Neuronal stem cell (in vitro differentiated cells): ENCODE measurements at regions not wholly inside any gene's neighbourhood (a gene's known extent, or its start where the extent isn't known, plus 50 kb on each side); places are given as distances from the start of the nearest gene placed in this dataset.

Experiments
- DNase-seq: peaks from one replicate; pipeline ENCODE4 v3.0.0-alpha.2; 2013; ENCODE audit warnings: low spot score
- H2AFZ ChIP-seq: one replicate; pipeline ENCODE4 v1.6.1; 2013; ENCODE audit warnings: mild to moderate bottlenecking, low read length, inconsistent platforms
- H2AK5ac ChIP-seq: 2 replicates; pipeline ENCODE4 v1.6.1; 2013; ENCODE audit warnings: low read depth, mild to moderate bottlenecking, inconsistent platforms, low read length, moderate library complexity, mixed read lengths
- H2BK120ac ChIP-seq: 2 replicates; pipeline ENCODE4 v1.6.1; 2013; ENCODE audit warnings: low read depth, mild to moderate bottlenecking, inconsistent platforms, low read length, moderate library complexity, mixed read lengths
- H2BK12ac ChIP-seq: one replicate; pipeline ENCODE4 v1.6.1; 2013; ENCODE audit warnings: low read length, inconsistent platforms
- H2BK15ac ChIP-seq: 2 replicates; pipeline ENCODE4 v1.6.1; 2013; ENCODE audit warnings: mild to moderate bottlenecking, low read length, inconsistent platforms, mixed read lengths
- H2BK5ac ChIP-seq: one replicate; pipeline ENCODE4 v1.6.1; 2013; ENCODE audit warnings: inconsistent platforms, mild to moderate bottlenecking, low read length, moderate library complexity
- H3K14ac ChIP-seq: one replicate; pipeline ENCODE4 v1.6.1; 2013; ENCODE audit warnings: low read length, inconsistent platforms
- H3K18ac ChIP-seq: 2 replicates; pipeline ENCODE4 v1.6.1; 2013; ENCODE audit warnings: low read length, inconsistent platforms
- H3K23ac ChIP-seq: 2 replicates; pipeline ENCODE4 v1.6.1; 2013; ENCODE audit warnings: low read depth, mild to moderate bottlenecking, mixed read lengths, low read length, inconsistent platforms; ENCODE audit not compliant: poor library complexity
- H3K27ac ChIP-seq: replicated peaks from 3 replicates; pipeline ENCODE4 v1.5.1; 2013; ENCODE audit warnings: low read length, inconsistent platforms
- H3K27me3 ChIP-seq, 3 experiments: 2 replicates each; pipeline ENCODE4 v1.6.1; 2013; ENCODE audit warnings: low read length in 3 of 3, mild to moderate bottlenecking in 2 of 3, inconsistent platforms in 1 of 3, low read depth in 1 of 3, mixed read lengths in 1 of 3, moderate library complexity in 1 of 3; ENCODE audit not compliant: control insufficient read depth in 3 of 3, insufficient read depth in 3 of 3
- H3K36me3 ChIP-seq, 2 donors: replicated peaks in 1 of 2; 2 replicates each; pipeline ENCODE4 v1.6.1; 2013; ENCODE audit warnings: low read length in 2 of 2; ENCODE audit not compliant: control insufficient read depth in 2 of 2, insufficient read depth in 2 of 2
- H3K4ac ChIP-seq: 2 replicates; pipeline ENCODE4 v1.6.1; 2013; ENCODE audit warnings: inconsistent platforms, mild to moderate bottlenecking, low read length, moderate library complexity
- H3K4me1 ChIP-seq, 2 donors: 1 replicate in 1 of 2; 2 replicates in 1 of 2; pipeline ENCODE4 v1.6.1; 2013; ENCODE audit warnings: low read length in 2 of 2, low read depth in 1 of 2; ENCODE audit not compliant: control insufficient read depth in 2 of 2, insufficient read depth in 1 of 2
- H3K4me2 ChIP-seq: one replicate; pipeline ENCODE4 v1.6.1; 2013; ENCODE audit warnings: mild to moderate bottlenecking, low read length, inconsistent platforms; ENCODE audit not compliant: insufficient read depth, poor library complexity, severe bottlenecking
- H3K4me3 ChIP-seq, 2 donors: 2 replicates each; pipeline ENCODE4 v1.5.1; 2013; ENCODE audit warnings: low read length in 2 of 2, mild to moderate bottlenecking in 2 of 2, inconsistent platforms in 1 of 2, moderate library complexity in 1 of 2
- H3K79me1 ChIP-seq: one replicate; pipeline ENCODE4 v1.6.1; 2013; ENCODE audit warnings: low read depth, mild to moderate bottlenecking, inconsistent platforms, low read length, moderate library complexity
- H3K9ac ChIP-seq: one replicate; pipeline ENCODE4 v1.6.1; 2013; ENCODE audit warnings: mild to moderate bottlenecking, low read depth, low read length, inconsistent platforms; ENCODE audit not compliant: poor library complexity
- H3K9me3 ChIP-seq, 2 donors: replicated peaks in 1 of 2; 2 replicates each; pipeline versions ENCODE3 to v1.6.1; 2013; ENCODE audit warnings: low read length in 2 of 2, mild to moderate bottlenecking in 2 of 2, inconsistent platforms in 1 of 2, low read depth in 1 of 2, mixed read lengths in 1 of 2, moderate library complexity in 1 of 2; ENCODE audit not compliant: control insufficient read depth in 2 of 2, insufficient read depth in 1 of 2
- H4K8ac ChIP-seq: one replicate; pipeline ENCODE4 v1.6.1; 2013; ENCODE audit warnings: low read depth, mild to moderate bottlenecking, inconsistent platforms, low read length, moderate library complexity
- H4K91ac ChIP-seq: one replicate; pipeline ENCODE4 v1.6.1; 2013; ENCODE audit warnings: low read length, low read depth, mild to moderate bottlenecking, inconsistent platforms; ENCODE audit not compliant: poor library complexity
- WGBS, 2 donors: extraction: QIAGEN DNeasy Blood & Tissue Kit; methylation state at CpG; one replicate each; pipeline ENCODE4 v1.1.7; 2013; ENCODE audit warnings: missing lambda C conversion rate in 2 of 2, mixed read lengths in 1 of 2; ENCODE audit not compliant: insufficient read length in 2 of 2, insufficient replicate concordance in 1 of 2; ENCODE audit errors: extremely low coverage in 2 of 2; 5-methylcytosine and 5-hydroxymethylcytosine counted together

DNA sequence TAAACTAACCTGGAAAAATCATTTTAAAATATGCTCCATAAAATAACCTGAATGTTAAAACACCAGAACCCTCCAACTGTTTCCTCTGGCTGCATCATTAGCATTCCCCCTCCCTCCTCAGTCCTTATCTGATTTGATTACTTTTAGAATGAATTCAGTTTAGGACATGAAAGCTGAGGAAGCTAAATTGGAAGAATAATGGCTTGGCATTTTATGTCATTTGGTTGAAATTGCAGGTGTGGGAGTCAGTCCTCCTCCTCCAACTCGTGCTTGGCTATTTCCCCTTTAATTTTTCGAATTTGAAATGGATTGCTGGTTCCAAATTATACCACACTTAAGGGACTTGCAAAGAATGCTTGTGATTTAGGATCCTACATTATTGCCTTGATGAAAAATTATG is 473.0 kb upstream of the STXBP6 start:
- Histone ChIP-seq H4K8ac (no peak overlapping the region), H3K4me1 (peaks cover 0 to 4% of the 10 kb centered on the region in 2 donors), H3K9ac (no peak overlapping the region), H2BK5ac (no peak overlapping the region), H3K36me3 (no peaks in the 10 kb centered on the region), H3K27ac (no peak overlapping the region), H3K79me1 (no peaks in the 10 kb centered on the region), H2AK5ac (no peak overlapping the region), H3K9me3 (no peaks in the 10 kb centered on the region), H2BK12ac (no peak overlapping the region), H3K4ac (no peak overlapping the region), H4K91ac (no peak overlapping the region), H2BK120ac (no peak overlapping the region), H3K14ac (no peak overlapping the region), H3K4me3 (no peak overlapping the region), H3K27me3 (no peaks in the 10 kb centered on the region), H2AFZ (no peak overlapping the region), H2BK15ac (no peak overlapping the region), H3K23ac (no peak overlapping the region), H3K18ac (no peak overlapping the region), H3K4me2 (no peak overlapping the region)
- no CpG with 5 or more reads among the region's 2 CpGs for WGBS, 2 donors
- no peak for DNase-seq

DNA sequence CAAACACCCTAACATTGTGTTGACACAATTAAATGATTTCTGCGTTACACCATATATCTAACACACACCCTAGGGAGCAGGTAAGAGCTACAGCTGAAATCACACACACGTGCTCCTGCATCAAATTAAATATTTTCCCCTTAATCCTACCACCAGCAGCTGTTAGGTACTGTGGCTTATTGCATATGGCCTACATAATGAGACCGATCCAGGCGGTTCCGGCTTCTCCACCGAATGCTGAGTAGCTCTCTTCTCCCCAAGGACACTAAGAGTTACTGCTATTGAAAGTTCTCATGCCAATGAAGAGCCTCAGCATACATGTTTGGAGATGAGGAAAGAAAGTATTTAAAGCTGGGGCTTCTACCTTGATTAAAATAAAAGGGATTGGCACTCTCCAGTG is 472.2 kb upstream of the STXBP6 start:
- Histone ChIP-seq H2BK5ac (no peak overlapping the region), H3K4me1 (peaks cover 0 to 4% of the 10 kb centered on the region in 2 donors), H2AK5ac (no peak overlapping the region), H3K23ac (no peak overlapping the region), H2BK120ac (no peak overlapping the region), H4K8ac (no peak overlapping the region), H3K27ac (no peak overlapping the region), H3K14ac (no peak overlapping the region), H3K4me2 (no peak overlapping the region), H3K79me1 (no peaks in the 10 kb centered on the region), H3K4ac (no peak overlapping the region), H3K9ac (no peak overlapping the region), H4K91ac (no peak overlapping the region), H2BK12ac (no peak overlapping the region), H3K4me3 (no peak overlapping the region), H3K9me3 (no peaks in the 10 kb centered on the region), H2BK15ac (no peak overlapping the region), H3K27me3 (no peaks in the 10 kb centered on the region), H3K36me3 (no peaks in the 10 kb centered on the region), H3K18ac (no peak overlapping the region), H2AFZ (no peak overlapping the region)
- DNase-seq: no peak
- WGBS, 2 donors: no CpG with 5 or more reads among the region's 6 CpGs

DNA sequence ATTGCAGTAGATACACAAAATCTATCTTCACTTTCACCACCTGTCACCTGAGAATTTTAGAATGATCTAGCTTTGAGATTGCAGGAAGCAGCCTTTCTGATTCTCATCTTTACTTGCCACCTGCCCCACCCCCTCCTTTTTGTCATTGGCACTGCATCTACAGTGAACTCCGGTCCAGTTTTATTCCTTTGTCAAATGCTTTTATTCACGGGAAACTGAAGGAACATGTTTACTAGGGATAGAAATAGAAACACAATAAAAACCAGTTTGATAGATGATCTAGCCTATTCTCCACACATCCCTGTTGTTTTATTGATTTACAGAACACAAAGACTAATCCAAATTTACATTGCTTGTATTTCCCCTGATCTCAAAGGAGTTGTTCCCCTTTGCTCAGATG is 471.7 kb upstream of the STXBP6 start:
- H3K27me3 ChIP-seq: no peaks in the 10 kb centered on the region
- no peak overlapping the region for H2BK15ac ChIP-seq
- WGBS, 2 donors: no CpG with 5 or more reads among the region's 2 CpGs
- H3K23ac ChIP-seq: no peak overlapping the region
- H2BK12ac ChIP-seq: no peak overlapping the region
- no peak overlapping the region for H4K91ac ChIP-seq
- no peak overlapping the region for H3K14ac ChIP-seq
- DNase-seq: no peak
- H2BK5ac ChIP-seq: no peak overlapping the region
- H3K9me3 ChIP-seq: no peaks in the 10 kb centered on the region
- H2AK5ac ChIP-seq: no peak overlapping the region
- no peaks in the 10 kb centered on the region for H3K79me1 ChIP-seq
- H4K8ac ChIP-seq: no peak overlapping the region
- no peak overlapping the region for H3K27ac ChIP-seq
- no peak overlapping the region for H3K4me2 ChIP-seq
- H3K4me3 ChIP-seq: no peak overlapping the region
- peaks cover 0 to 4% of the 10 kb centered on the region in 2 donors for H3K4me1 ChIP-seq
- H3K9ac ChIP-seq: no peak overlapping the region
- H3K4ac ChIP-seq: no peak overlapping the region
- no peak overlapping the region for H2BK120ac ChIP-seq
- H2AFZ ChIP-seq: no peak overlapping the region
- no peak overlapping the region for H3K18ac ChIP-seq
- no peaks in the 10 kb centered on the region for H3K36me3 ChIP-seq

DNA sequence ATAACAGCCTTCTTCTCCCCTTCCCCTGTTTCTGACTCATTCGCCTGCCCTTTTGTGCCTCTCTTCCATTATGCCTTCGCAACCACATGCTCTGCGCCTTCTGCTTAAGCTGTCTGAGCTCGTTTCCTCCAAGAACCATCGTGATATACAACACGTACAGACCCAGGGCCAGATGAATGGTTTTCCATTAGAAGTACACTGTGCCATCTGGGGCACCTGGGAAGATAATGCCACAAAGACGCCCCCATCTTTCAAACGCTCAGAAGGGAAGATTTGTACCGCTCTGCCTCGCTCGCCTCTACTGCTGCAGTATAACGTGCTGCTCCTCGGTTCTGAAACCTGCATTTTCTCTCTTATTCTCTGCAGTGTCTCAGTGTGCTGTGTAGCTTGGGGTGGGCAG is 470.9 kb upstream of the STXBP6 start:
- H3K18ac ChIP-seq: no peak overlapping the region
- WGBS, 2 donors: no CpG with 5 or more reads among the region's 13 CpGs
- H3K36me3 ChIP-seq: no peaks in the 10 kb centered on the region
- no peaks in the 10 kb centered on the region for H3K27me3 ChIP-seq
- H4K91ac ChIP-seq: no peak overlapping the region
- H3K4me2 ChIP-seq: no peak overlapping the region
- H3K9me3 ChIP-seq: no peaks in the 10 kb centered on the region
- no peak overlapping the region for H2AK5ac ChIP-seq
- no peak overlapping the region for H3K14ac ChIP-seq
- H2BK5ac ChIP-seq: no peak overlapping the region
- no peak overlapping the region for H3K4me3 ChIP-seq
- no peak overlapping the region for H2BK12ac ChIP-seq
- H3K79me1 ChIP-seq: no peaks in the 10 kb centered on the region
- H4K8ac ChIP-seq: no peak overlapping the region
- no peak overlapping the region for H2BK15ac ChIP-seq
- DNase-seq: no peak
- peaks cover 0 to 4% of the 10 kb centered on the region in 2 donors for H3K4me1 ChIP-seq
- H3K4ac ChIP-seq: no peak overlapping the region
- no peak overlapping the region for H2BK120ac ChIP-seq
- H3K9ac ChIP-seq: no peak overlapping the region
- no peak overlapping the region for H3K23ac ChIP-seq
- H2AFZ ChIP-seq: no peak overlapping the region
- H3K27ac ChIP-seq: no peak overlapping the region
